ENCODE measurements at regions not wholly inside any gene's neighbourhood (a gene's known extent, or its start where the extent isn't known, plus 50 kb on each side); places are given as distances from the start of the nearest gene placed in this dataset.
"Not testable (repeated sequence)": the region's sequence is repeated elsewhere in the genome, so short reads cannot be mapped to it uniquely, and the experiment has no call there.

DNA sequence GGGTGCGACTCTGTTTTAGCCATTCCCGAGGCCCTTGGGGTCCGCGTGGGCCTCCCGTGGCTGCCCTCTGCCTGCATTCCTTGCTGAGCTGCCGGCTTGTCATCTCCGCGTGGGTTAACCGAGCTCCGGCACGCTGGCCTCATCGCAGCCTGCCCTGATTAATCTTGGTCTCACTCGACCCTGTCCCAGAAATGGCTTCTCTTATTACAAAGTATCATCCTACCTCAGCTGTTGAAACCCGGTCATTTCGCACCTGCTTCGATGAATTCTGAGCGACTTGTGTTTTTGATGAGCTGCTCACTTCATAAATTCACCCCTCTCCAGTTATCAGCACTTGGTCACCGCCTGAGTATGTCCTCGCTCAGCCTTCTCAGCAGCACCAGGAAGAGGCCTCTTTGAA lies 123.5 kb upstream of the EGFLAM start:
- no peak overlapping the region for H3K27ac Mint-ChIP-seq (ENCODE audit: low read depth, unreplicated experiment)
- no peak for DNase-seq (ENCODE audit: unreplicated experiment)
- H3K27me3 Mint-ChIP-seq (ENCODE audit: insufficient read depth, unreplicated experiment), result peaks cover 26% of the 10 kb centered on the region
- intact Hi-C loops (cut with micrococcal nuclease), result no loop called here
- ChIA-PET CTCF (interaction anchor here (0.9 kb wide), 1 partner anchor 11 kb away, joined by 3 read pairs; no protein-coding TSS in a partner anchor), POLR2A (no interaction called here)
- H3K4me3 Mint-ChIP-seq (ENCODE audit: unreplicated experiment), result no peak overlapping the region
- no TSS peak for BruUV-seq (replicated peaks)
- H3K36me3 Mint-ChIP-seq (ENCODE audit: insufficient read depth, unreplicated experiment), result no peaks in the 10 kb centered on the region
- H3K9me3 Mint-ChIP-seq (ENCODE audit: unreplicated experiment), result no peaks in the 10 kb centered on the region
- no peaks in the 10 kb centered on the region for H3K4me1 Mint-ChIP-seq (ENCODE audit: insufficient read depth, unreplicated experiment)
- TF ChIP-seq, protein P1, sequence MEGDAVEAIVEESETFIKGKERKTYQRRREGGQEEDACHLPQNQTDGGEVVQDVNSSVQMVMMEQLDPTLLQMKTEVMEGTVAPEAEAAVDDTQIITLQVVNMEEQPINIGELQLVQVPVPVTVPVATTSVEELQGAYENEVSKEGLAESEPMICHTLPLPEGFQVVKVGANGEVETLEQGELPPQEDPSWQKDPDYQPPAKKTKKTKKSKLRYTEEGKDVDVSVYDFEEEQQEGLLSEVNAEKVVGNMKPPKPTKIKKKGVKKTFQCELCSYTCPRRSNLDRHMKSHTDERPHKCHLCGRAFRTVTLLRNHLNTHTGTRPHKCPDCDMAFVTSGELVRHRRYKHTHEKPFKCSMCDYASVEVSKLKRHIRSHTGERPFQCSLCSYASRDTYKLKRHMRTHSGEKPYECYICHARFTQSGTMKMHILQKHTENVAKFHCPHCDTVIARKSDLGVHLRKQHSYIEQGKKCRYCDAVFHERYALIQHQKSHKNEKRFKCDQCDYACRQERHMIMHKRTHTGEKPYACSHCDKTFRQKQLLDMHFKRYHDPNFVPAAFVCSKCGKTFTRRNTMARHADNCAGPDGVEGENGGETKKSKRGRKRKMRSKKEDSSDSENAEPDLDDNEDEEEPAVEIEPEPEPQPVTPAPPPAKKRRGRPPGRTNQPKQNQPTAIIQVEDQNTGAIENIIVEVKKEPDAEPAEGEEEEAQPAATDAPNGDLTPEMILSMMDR (IDR thresholded peaks at IDR 0.05; ENCODE audit: unreplicated experiment), result no peak

DNA sequence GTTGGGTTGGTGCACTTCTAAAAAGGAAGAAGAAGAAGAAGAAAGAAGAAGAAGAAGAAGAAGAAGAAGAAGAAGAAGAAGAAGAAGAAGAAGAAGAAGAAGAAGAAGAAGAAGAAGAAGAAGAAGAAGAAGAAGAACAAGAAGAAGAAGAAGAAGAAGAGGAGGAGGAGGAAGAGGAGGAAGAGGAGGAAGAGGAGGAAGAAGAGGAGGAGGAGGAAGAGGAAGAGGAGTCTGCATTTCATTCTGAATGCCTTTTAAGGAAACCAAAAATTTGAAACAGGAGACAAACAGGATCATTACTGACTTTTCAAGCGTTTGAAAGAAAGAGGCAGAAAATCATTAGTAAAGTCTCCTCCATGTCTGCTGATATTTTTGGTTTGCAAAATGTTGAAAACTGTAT lies 124.1 kb upstream of the EGFLAM start:
- H3K36me3 Mint-ChIP-seq (ENCODE audit: insufficient read depth, unreplicated experiment); BruUV-seq (replicated peaks); H3K27ac Mint-ChIP-seq (ENCODE audit: low read depth, unreplicated experiment); H3K4me1 Mint-ChIP-seq (ENCODE audit: insufficient read depth, unreplicated experiment); DNase-seq (ENCODE audit: unreplicated experiment); CTCF ChIA-PET; H3K9me3 Mint-ChIP-seq (ENCODE audit: unreplicated experiment); intact Hi-C loops (cut with micrococcal nuclease); H3K4me3 Mint-ChIP-seq (ENCODE audit: unreplicated experiment); POLR2A ChIA-PET: not testable (repeated sequence)
- H3K27me3 Mint-ChIP-seq (ENCODE audit: insufficient read depth, unreplicated experiment), result peaks cover 26% of the 10 kb centered on the region

DNA sequence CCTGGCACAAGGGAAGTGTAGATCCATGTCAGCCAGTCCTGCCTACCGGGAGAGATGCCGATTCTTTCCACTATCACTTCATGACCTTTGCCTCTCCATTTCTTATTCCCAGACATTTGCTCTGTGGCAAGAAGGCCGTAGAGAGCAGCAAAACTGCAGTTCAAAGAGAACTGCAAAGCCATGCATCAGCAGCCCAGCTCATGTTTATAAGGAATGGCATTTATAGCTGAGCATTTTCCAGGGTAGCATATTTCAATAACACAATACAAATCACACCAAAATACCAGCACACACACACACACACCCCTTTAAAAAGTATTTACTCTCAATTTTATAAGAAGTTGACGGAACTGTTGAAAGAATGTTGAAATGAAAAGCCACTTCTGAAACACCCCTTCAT lies 126.7 kb upstream of the EGFLAM start:
- ChIA-PET POLR2A (no interaction called here), CTCF (interaction anchor here (0.6 to 0.7 kb wide), 2 partner anchors 9 to 293 kb away, joined by 3 to 4 read pairs; no protein-coding TSS in a partner anchor)
- no peak for DNase-seq (ENCODE audit: unreplicated experiment)
- H3K36me3 Mint-ChIP-seq (ENCODE audit: insufficient read depth, unreplicated experiment), result no peaks in the 10 kb centered on the region
- no peaks in the 10 kb centered on the region for H3K4me1 Mint-ChIP-seq (ENCODE audit: insufficient read depth, unreplicated experiment)
- BruUV-seq (replicated peaks), result no TSS peak
- H3K4me3 Mint-ChIP-seq (ENCODE audit: unreplicated experiment), result no peak overlapping the region
- H3K27me3 Mint-ChIP-seq (ENCODE audit: insufficient read depth, unreplicated experiment), result peaks cover 21% of the 10 kb centered on the region
- no peak overlapping the region for H3K27ac Mint-ChIP-seq (ENCODE audit: low read depth, unreplicated experiment)
- intact Hi-C loops (cut with micrococcal nuclease), result no loop called here
- TF ChIP-seq, protein P1 (IDR thresholded peaks at IDR 0.05; ENCODE audit: unreplicated experiment), result no peak
- H3K9me3 Mint-ChIP-seq (ENCODE audit: unreplicated experiment), result no peaks in the 10 kb centered on the region

DNA sequence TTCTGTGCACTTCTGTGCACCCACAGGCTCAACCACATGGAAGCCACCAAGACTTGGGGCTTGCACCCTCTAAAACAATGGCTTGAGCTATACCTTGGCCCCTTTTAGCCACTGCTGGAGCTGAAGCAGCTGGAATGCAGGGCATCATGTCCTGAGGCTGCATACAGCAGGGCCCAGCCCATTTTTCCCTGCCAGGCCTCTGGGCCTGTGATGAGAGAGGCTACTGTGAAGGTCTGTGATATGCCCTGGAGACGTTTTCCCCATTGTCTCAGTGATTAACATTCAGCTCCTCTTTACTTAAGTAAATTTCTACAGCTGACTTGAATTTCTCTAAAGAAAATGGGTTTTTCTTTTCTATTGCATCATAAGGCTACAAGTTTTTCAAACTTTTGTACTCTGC lies 134.0 kb upstream of the EGFLAM start:
- Mint-ChIP-seq H3K27ac (ENCODE audit: low read depth, unreplicated experiment) (no peak overlapping the region), H3K4me3 (ENCODE audit: unreplicated experiment) (no peak overlapping the region), H3K4me1 (ENCODE audit: insufficient read depth, unreplicated experiment) (no peaks in the 10 kb centered on the region), H3K27me3 (ENCODE audit: insufficient read depth, unreplicated experiment) (no peaks in the 10 kb centered on the region), H3K9me3 (ENCODE audit: unreplicated experiment) (peaks cover 9% of the 10 kb centered on the region), H3K36me3 (ENCODE audit: insufficient read depth, unreplicated experiment) (no peaks in the 10 kb centered on the region)
- ChIA-PET CTCF (no interaction called here), POLR2A (no interaction called here)
- TF ChIP-seq, protein P1 (IDR thresholded peaks at IDR 0.05; ENCODE audit: unreplicated experiment), result no peak
- BruUV-seq (replicated peaks), result no TSS peak
- intact Hi-C loops (cut with micrococcal nuclease), result no loop called here
- DNase-seq (ENCODE audit: unreplicated experiment), result no peak

DNA sequence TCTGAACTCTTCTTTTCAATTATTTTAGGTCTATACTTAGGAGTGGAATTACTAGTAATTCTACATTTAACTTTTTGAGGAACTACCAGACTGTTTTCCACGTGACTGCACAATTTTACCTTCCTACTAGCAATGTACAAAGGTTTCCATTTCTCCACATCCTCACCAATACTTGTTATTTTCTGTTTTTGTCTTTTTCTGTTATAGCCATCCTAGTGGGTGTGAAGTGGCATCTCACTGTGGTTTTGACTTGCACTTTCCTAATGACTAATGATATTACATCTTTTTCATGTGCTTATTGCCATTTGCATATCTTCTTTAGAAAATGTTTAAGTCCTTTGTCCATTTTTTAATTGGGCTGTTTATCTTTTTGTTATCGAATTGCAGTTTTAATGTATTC lies 136.9 kb upstream of the EGFLAM start:
- no peak overlapping the region for H3K4me3 Mint-ChIP-seq (ENCODE audit: unreplicated experiment)
- no peaks in the 10 kb centered on the region for H3K4me1 Mint-ChIP-seq (ENCODE audit: insufficient read depth, unreplicated experiment)
- peaks cover 9% of the 10 kb centered on the region for H3K9me3 Mint-ChIP-seq (ENCODE audit: unreplicated experiment)
- POLR2A ChIA-PET, result no interaction called here
- TF ChIP-seq, protein P1 (IDR thresholded peaks at IDR 0.05; ENCODE audit: unreplicated experiment), result no peak
- no peak overlapping the region for H3K27ac Mint-ChIP-seq (ENCODE audit: low read depth, unreplicated experiment)
- no peaks in the 10 kb centered on the region for H3K27me3 Mint-ChIP-seq (ENCODE audit: insufficient read depth, unreplicated experiment)
- intact Hi-C loops (cut with micrococcal nuclease), result no loop called here
- no TSS peak for BruUV-seq (replicated peaks)
- no peak for DNase-seq (ENCODE audit: unreplicated experiment)
- CTCF ChIA-PET, result no interaction called here
- no peaks in the 10 kb centered on the region for H3K36me3 Mint-ChIP-seq (ENCODE audit: insufficient read depth, unreplicated experiment)
